NCI-H1694 treated with DMSO at 0.1 percent for 48 hours (cell line): ENCODE measurements at regions not wholly inside any gene's neighbourhood (a gene's known extent, or its start where the extent isn't known, plus 50 kb on each side); places are given as distances from the start of the nearest gene placed in this dataset.

Experiments
- DNase-seq: peaks from one replicate; lab custom pipeline; 2025; lab: John Stamatoyannopoulos, UW

GRCh38 chr1:168631671-168632400, 55.4 kb downstream of the XCL1 start:
- DNase-seq, result no peak

- no peak for DNase-seq
Observed at GRCh38 chr1:168634951-168635532, 58.6 kb downstream of the XCL1 start.

- peak; percentile 8 for DNase-seq
Observed at GRCh38 chr1:168636200-168636599, 59.8 kb downstream of the XCL1 start.

- no peak for DNase-seq
Observed at GRCh38 chr1:168636642-168637111, 60.3 kb downstream of the XCL1 start.

- DNase-seq, result peak; percentile 27
Observed at GRCh38 chr1:168637350-168637991, 61.1 kb downstream of the XCL1 start.

GRCh38 chr1:168638884-168639283, 62.5 kb downstream of the XCL1 start:
- no peak for DNase-seq

GRCh38 chr1:168640182-168640581, 63.8 kb downstream of the XCL1 start:
- no peak for DNase-seq

GRCh38 chr1:168640836-168641235, 64.4 kb downstream of the XCL1 start:
- DNase-seq, result no peak

- no peak for DNase-seq
Observed at GRCh38 chr1:168643152-168643551, 66.7 kb downstream of the XCL1 start.
